ENCODE measurements at regions not wholly inside any gene's neighbourhood (a gene's known extent, or its start where the extent isn't known, plus 50 kb on each side); places are given as distances from the start of the nearest gene placed in this dataset.
A peak's percentile ranks its signal among the peaks of the same experiment; 100 is the strongest.

GRCh38 chr20:11260611-11261010 lies 586.8 kb upstream of the JAG1 start:
- Mint-ChIP-seq H3K9me3 (no peaks in the 10 kb centered on the region), H3K36me3 (ENCODE audit: low read depth) (no peaks in the 10 kb centered on the region), H3K27me3 (ENCODE audit: low read depth) (no peaks in the 10 kb centered on the region), H3K27ac (no peak overlapping the region), H3K4me1 (ENCODE audit: low read depth) (no peaks in the 10 kb centered on the region), H3K4me3 (no peak overlapping the region)
- DNase-seq: no peak
- intact Hi-C loops (cut with micrococcal nuclease): no loop called here
- CTCF ChIA-PET: no interaction called here

- intact Hi-C loops (cut with micrococcal nuclease): no loop called here
- Mint-ChIP-seq H3K27ac (no peak overlapping the region), H3K4me3 (no peak overlapping the region), H3K9me3 (no peaks in the 10 kb centered on the region), H3K4me1 (ENCODE audit: low read depth) (no peaks in the 10 kb centered on the region), H3K27me3 (ENCODE audit: low read depth) (no peaks in the 10 kb centered on the region), H3K36me3 (ENCODE audit: low read depth) (no peaks in the 10 kb centered on the region)
- DNase-seq: no peak
- CTCF ChIA-PET: no interaction called here
Observed at GRCh38 chr20:11261533-11262000, 587.8 kb upstream of the JAG1 start.

- CTCF ChIA-PET: no interaction called here
- no peaks in the 10 kb centered on the region for H3K36me3 Mint-ChIP-seq (ENCODE audit: low read depth)
- DNase-seq: no peak
Observed at GRCh38 chr20:11266571-11266970, 592.8 kb upstream of the JAG1 start.

GRCh38 chr20:11267131-11267761 lies 593.4 kb upstream of the JAG1 start:
- H3K27ac Mint-ChIP-seq: no peak overlapping the region
- H3K27me3 Mint-ChIP-seq (ENCODE audit: low read depth): no peaks in the 10 kb centered on the region
- no peaks in the 10 kb centered on the region for H3K36me3 Mint-ChIP-seq (ENCODE audit: low read depth)
- CTCF ChIA-PET: no interaction called here
- H3K9me3 Mint-ChIP-seq: no peaks in the 10 kb centered on the region
- peak; percentile 4 for DNase-seq
- intact Hi-C loops (cut with micrococcal nuclease): no loop called here
- H3K4me3 Mint-ChIP-seq: no peak overlapping the region
- H3K4me1 Mint-ChIP-seq (ENCODE audit: low read depth): no peaks in the 10 kb centered on the region

More at GRCh38 chr20:11266571-11266970, 592.8 kb upstream of the JAG1 start:
- no peak overlapping the region for H3K27ac Mint-ChIP-seq
- H3K27me3 Mint-ChIP-seq (ENCODE audit: low read depth): no peaks in the 10 kb centered on the region
- H3K4me1 Mint-ChIP-seq (ENCODE audit: low read depth): no peaks in the 10 kb centered on the region
- intact Hi-C loops (cut with micrococcal nuclease): no loop called here
- no peaks in the 10 kb centered on the region for H3K9me3 Mint-ChIP-seq
- H3K4me3 Mint-ChIP-seq: no peak overlapping the region

- no peaks in the 10 kb centered on the region for H3K9me3 Mint-ChIP-seq
- no peak overlapping the region for H3K27ac Mint-ChIP-seq
- intact Hi-C loops (cut with micrococcal nuclease): no loop called here
- CTCF ChIA-PET: no interaction called here
- no peaks in the 10 kb centered on the region for H3K27me3 Mint-ChIP-seq (ENCODE audit: low read depth)
- no peak overlapping the region for H3K4me3 Mint-ChIP-seq
- no peak for DNase-seq
- no peaks in the 10 kb centered on the region for H3K4me1 Mint-ChIP-seq (ENCODE audit: low read depth)
- H3K36me3 Mint-ChIP-seq (ENCODE audit: low read depth): no peaks in the 10 kb centered on the region
Observed at GRCh38 chr20:11267762-11268335, 594.0 kb upstream of the JAG1 start.

GRCh38 chr20:11270566-11270965 lies 596.8 kb upstream of the JAG1 start:
- Mint-ChIP-seq H3K9me3 (no peaks in the 10 kb centered on the region), H3K27me3 (ENCODE audit: low read depth) (no peaks in the 10 kb centered on the region), H3K4me3 (no peak overlapping the region), H3K4me1 (ENCODE audit: low read depth) (no peaks in the 10 kb centered on the region), H3K36me3 (ENCODE audit: low read depth) (no peaks in the 10 kb centered on the region), H3K27ac (no peak overlapping the region)
- intact Hi-C loops (cut with micrococcal nuclease): loop anchor here (5.0 kb wide), 2 partner anchors 718 to 1293 kb away; no protein-coding TSS in a partner anchor
- CTCF ChIA-PET: no interaction called here
- DNase-seq: no peak

GRCh38 chr20:11271319-11271718 lies 597.5 kb upstream of the JAG1 start:
- DNase-seq: no peak
- Mint-ChIP-seq H3K36me3 (ENCODE audit: low read depth) (no peaks in the 10 kb centered on the region), H3K4me1 (ENCODE audit: low read depth) (no peaks in the 10 kb centered on the region), H3K27ac (no peak overlapping the region), H3K4me3 (no peak overlapping the region), H3K27me3 (ENCODE audit: low read depth) (no peaks in the 10 kb centered on the region), H3K9me3 (no peaks in the 10 kb centered on the region)
- intact Hi-C loops (cut with micrococcal nuclease): loop anchor here (5.0 kb wide), 2 partner anchors 719 to 1294 kb away; no protein-coding TSS in a partner anchor
- CTCF ChIA-PET: interaction anchor here (0.6 kb wide), 1 partner anchor 169 kb away, joined by 3 read pairs; no protein-coding TSS in a partner anchor

GRCh38 chr20:11271920-11272594 lies 598.3 kb upstream of the JAG1 start:
- intact Hi-C loops (cut with micrococcal nuclease): loop anchor here (5.0 kb wide), 2 partner anchors 720 to 1295 kb away; no protein-coding TSS in a partner anchor
- H3K27ac Mint-ChIP-seq: no peak overlapping the region
- H3K4me3 Mint-ChIP-seq: no peak overlapping the region

GRCh38 chr20:11274141-11274594 lies 600.4 kb upstream of the JAG1 start:
- intact Hi-C loops (cut with micrococcal nuclease): loop anchor here (5.0 kb wide), 2 partner anchors 722 to 1297 kb away; no protein-coding TSS in a partner anchor

More at GRCh38 chr20:11271920-11272594, 598.3 kb upstream of the JAG1 start:
- no peaks in the 10 kb centered on the region for H3K4me1 Mint-ChIP-seq (ENCODE audit: low read depth)
- CTCF ChIA-PET: interaction anchor here (0.6 kb wide), 1 partner anchor 170 kb away, joined by 3 read pairs; no protein-coding TSS in a partner anchor
- H3K9me3 Mint-ChIP-seq: no peaks in the 10 kb centered on the region
- H3K36me3 Mint-ChIP-seq (ENCODE audit: low read depth): no peaks in the 10 kb centered on the region
- no peak for DNase-seq
- no peaks in the 10 kb centered on the region for H3K27me3 Mint-ChIP-seq (ENCODE audit: low read depth)

GRCh38 chr20:11275740-11276139 lies 601.9 kb upstream of the JAG1 start:
- Mint-ChIP-seq H3K27ac (no peak overlapping the region), H3K27me3 (ENCODE audit: low read depth) (no peaks in the 10 kb centered on the region), H3K4me1 (ENCODE audit: low read depth) (no peaks in the 10 kb centered on the region), H3K9me3 (peaks cover 1% of the 10 kb centered on the region), H3K4me3 (no peak overlapping the region), H3K36me3 (ENCODE audit: low read depth) (no peaks in the 10 kb centered on the region)
- intact Hi-C loops (cut with micrococcal nuclease): no loop called here
- CTCF ChIA-PET: no interaction called here
- no peak for DNase-seq

More at GRCh38 chr20:11274141-11274594, 600.4 kb upstream of the JAG1 start:
- no peaks in the 10 kb centered on the region for H3K4me1 Mint-ChIP-seq (ENCODE audit: low read depth)
- H3K4me3 Mint-ChIP-seq: no peak overlapping the region
- no peak overlapping the region for H3K27ac Mint-ChIP-seq
- DNase-seq: no peak
- peaks cover 1% of the 10 kb centered on the region for H3K9me3 Mint-ChIP-seq
- H3K27me3 Mint-ChIP-seq (ENCODE audit: low read depth): no peaks in the 10 kb centered on the region
- no peaks in the 10 kb centered on the region for H3K36me3 Mint-ChIP-seq (ENCODE audit: low read depth)
- CTCF ChIA-PET: no interaction called here

- intact Hi-C loops (cut with micrococcal nuclease): no loop called here
- H3K27ac Mint-ChIP-seq: no peak overlapping the region
- CTCF ChIA-PET: no interaction called here
- no peaks in the 10 kb centered on the region for H3K4me1 Mint-ChIP-seq (ENCODE audit: low read depth)
- peaks cover 1% of the 10 kb centered on the region for H3K9me3 Mint-ChIP-seq
- H3K27me3 Mint-ChIP-seq (ENCODE audit: low read depth): no peaks in the 10 kb centered on the region
- no peak for DNase-seq
- no peak overlapping the region for H3K4me3 Mint-ChIP-seq
- no peaks in the 10 kb centered on the region for H3K36me3 Mint-ChIP-seq (ENCODE audit: low read depth)
Observed at GRCh38 chr20:11277170-11277569, 603.4 kb upstream of the JAG1 start.

- DNase-seq: no peak
- Mint-ChIP-seq H3K36me3 (ENCODE audit: low read depth) (no peaks in the 10 kb centered on the region), H3K27ac (no peak overlapping the region), H3K27me3 (ENCODE audit: low read depth) (no peaks in the 10 kb centered on the region), H3K4me1 (ENCODE audit: low read depth) (no peaks in the 10 kb centered on the region), H3K9me3 (peaks cover 1% of the 10 kb centered on the region), H3K4me3 (no peak overlapping the region)
- CTCF ChIA-PET: no interaction called here
- intact Hi-C loops (cut with micrococcal nuclease): no loop called here
Observed at GRCh38 chr20:11277858-11278257, 604.1 kb upstream of the JAG1 start.

All from activated naive CD4-positive, alpha-beta T cell treated with anti-CD3 and anti-CD28 coated beads for 36 hours (primary cell).